ENCODE measurements at regions not wholly inside any gene's neighbourhood (a gene's known extent, or its start where the extent isn't known, plus 50 kb on each side); places are given as distances from the start of the nearest gene placed in this dataset.

DNA sequence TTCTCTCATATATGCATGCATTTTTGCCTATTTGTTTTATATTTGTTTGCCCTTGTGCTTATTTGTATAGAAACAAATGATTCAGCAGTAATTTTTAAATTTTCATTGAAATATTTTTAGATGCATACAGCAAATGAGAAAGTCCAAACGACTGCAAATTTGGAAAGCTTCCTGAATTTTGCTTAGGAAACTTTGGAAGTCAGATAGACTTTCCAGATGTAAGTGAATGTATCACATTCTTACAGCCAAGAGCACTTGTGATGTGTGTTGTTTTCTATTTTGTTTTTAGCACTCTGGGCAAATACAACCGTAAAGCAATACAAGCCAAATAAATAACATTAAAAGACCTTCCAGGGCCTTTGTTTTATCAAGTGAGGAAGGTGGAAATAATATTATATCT lies 680.8 kb upstream of the CDH8 start:
- TF ChIP-seq EP300 (IDR thresholded peaks at IDR 0.05; ENCODE audit: borderline replicate concordance) (no peak), ZBTB7A (IDR thresholded peaks at IDR 0.05; ENCODE audit: low read depth) (no peak), TCF12 (IDR thresholded peaks at IDR 0.05; ENCODE audit: low read depth) (no peak), RAD21 (IDR thresholded peaks at IDR 0.05; ENCODE audit: low read depth) (no peak), TAF1 (IDR thresholded peaks at IDR 0.05; ENCODE audit: low read depth) (no peak), FOXM1 (IDR thresholded peaks at IDR 0.05; ENCODE audit: borderline replicate concordance, low read depth) (no peak), YY1 (IDR thresholded peaks at IDR 0.05; ENCODE audit: low read depth) (no peak), EGR1 (IDR thresholded peaks at IDR 0.05) (no peak), CEBPB (IDR thresholded peaks at IDR 0.05) (no peak), CREB1 (IDR thresholded peaks at IDR 0.05; ENCODE audit: low read depth) (no peak), NFIC (IDR thresholded peaks at IDR 0.05) (no peak), TEAD4 (IDR thresholded peaks at IDR 0.05) (no peak)
- TF ChIP-seq, protein P1, sequence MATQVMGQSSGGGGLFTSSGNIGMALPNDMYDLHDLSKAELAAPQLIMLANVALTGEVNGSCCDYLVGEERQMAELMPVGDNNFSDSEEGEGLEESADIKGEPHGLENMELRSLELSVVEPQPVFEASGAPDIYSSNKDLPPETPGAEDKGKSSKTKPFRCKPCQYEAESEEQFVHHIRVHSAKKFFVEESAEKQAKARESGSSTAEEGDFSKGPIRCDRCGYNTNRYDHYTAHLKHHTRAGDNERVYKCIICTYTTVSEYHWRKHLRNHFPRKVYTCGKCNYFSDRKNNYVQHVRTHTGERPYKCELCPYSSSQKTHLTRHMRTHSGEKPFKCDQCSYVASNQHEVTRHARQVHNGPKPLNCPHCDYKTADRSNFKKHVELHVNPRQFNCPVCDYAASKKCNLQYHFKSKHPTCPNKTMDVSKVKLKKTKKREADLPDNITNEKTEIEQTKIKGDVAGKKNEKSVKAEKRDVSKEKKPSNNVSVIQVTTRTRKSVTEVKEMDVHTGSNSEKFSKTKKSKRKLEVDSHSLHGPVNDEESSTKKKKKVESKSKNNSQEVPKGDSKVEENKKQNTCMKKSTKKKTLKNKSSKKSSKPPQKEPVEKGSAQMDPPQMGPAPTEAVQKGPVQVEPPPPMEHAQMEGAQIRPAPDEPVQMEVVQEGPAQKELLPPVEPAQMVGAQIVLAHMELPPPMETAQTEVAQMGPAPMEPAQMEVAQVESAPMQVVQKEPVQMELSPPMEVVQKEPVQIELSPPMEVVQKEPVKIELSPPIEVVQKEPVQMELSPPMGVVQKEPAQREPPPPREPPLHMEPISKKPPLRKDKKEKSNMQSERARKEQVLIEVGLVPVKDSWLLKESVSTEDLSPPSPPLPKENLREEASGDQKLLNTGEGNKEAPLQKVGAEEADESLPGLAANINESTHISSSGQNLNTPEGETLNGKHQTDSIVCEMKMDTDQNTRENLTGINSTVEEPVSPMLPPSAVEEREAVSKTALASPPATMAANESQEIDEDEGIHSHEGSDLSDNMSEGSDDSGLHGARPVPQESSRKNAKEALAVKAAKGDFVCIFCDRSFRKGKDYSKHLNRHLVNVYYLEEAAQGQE (IDR thresholded peaks at IDR 0.05; ENCODE audit: low read depth): no peak
- TF ChIP-seq, protein P2, sequence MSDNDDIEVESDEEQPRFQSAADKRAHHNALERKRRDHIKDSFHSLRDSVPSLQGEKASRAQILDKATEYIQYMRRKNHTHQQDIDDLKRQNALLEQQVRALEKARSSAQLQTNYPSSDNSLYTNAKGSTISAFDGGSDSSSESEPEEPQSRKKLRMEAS (IDR thresholded peaks at IDR 0.05): no peak
- TF ChIP-seq, protein P3, sequence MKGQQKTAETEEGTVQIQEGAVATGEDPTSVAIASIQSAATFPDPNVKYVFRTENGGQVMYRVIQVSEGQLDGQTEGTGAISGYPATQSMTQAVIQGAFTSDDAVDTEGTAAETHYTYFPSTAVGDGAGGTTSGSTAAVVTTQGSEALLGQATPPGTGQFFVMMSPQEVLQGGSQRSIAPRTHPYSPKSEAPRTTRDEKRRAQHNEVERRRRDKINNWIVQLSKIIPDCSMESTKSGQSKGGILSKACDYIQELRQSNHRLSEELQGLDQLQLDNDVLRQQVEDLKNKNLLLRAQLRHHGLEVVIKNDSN (IDR thresholded peaks at IDR 0.05): no peak

DNA sequence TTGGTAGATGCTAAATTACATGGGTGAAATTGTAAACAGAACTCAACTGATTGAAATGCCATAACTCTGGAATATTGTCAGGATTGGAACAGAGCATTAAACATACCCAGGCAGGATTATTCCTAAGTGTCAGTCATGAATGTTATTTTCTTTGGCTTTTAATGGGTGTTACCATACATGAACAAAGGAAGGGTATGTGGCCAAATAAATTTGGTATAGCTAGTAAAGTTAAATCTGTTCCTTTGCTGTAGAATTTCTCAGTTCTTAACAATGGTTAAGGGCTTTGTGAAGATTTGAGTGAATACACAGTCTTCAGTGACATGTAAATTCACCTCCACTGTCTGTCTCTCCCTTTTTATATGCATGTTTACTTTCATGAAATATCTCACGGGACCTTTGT lies 679.5 kb upstream of the CDH8 start:
- TF ChIP-seq ZBTB7A (IDR thresholded peaks at IDR 0.05; ENCODE audit: low read depth) (no peak), CEBPB (IDR thresholded peaks at IDR 0.05) (no peak), TAF1 (IDR thresholded peaks at IDR 0.05; ENCODE audit: low read depth) (no peak), EP300 (IDR thresholded peaks at IDR 0.05; ENCODE audit: borderline replicate concordance) (no peak), NFIC (IDR thresholded peaks at IDR 0.05) (no peak), RAD21 (IDR thresholded peaks at IDR 0.05; ENCODE audit: low read depth) (no peak), EGR1 (IDR thresholded peaks at IDR 0.05) (no peak)
- TF ChIP-seq, protein P1 (IDR thresholded peaks at IDR 0.05; ENCODE audit: low read depth): no peak

DNA sequence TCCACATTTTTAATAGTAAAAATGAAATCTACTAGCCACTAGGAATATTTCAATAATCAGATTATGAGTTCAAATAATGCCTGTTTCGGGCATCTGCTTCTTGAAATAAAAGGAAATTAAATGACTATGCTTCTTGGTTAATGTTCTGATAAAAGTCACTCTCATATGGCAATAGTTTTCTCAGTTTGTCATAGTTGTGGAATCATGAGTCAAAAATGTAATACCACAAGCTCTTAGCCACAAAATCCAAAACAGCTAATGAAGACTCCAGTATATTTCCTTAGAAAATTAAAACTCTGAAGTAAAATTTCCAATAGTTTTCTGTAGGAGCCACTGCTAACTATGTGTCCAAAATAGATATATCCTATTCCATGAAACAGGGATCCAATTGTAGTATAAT lies 676.3 kb upstream of the CDH8 start:
- no peak for TF ChIP-seq TCF12 (IDR thresholded peaks at IDR 0.05; ENCODE audit: low read depth)
- TF ChIP-seq EGR1 (IDR thresholded peaks at IDR 0.05): no peak
- TF ChIP-seq CEBPB (IDR thresholded peaks at IDR 0.05): no peak
- TF ChIP-seq TEAD4 (IDR thresholded peaks at IDR 0.05): no peak
- TF ChIP-seq, protein P1 (IDR thresholded peaks at IDR 0.05; ENCODE audit: low read depth): no peak
- no peak for TF ChIP-seq RAD21 (IDR thresholded peaks at IDR 0.05; ENCODE audit: low read depth)
- no peak for TF ChIP-seq FOXM1 (IDR thresholded peaks at IDR 0.05; ENCODE audit: borderline replicate concordance, low read depth)
- TF ChIP-seq, protein P2 (IDR thresholded peaks at IDR 0.05): no peak
- no peak for TF ChIP-seq ZBTB7A (IDR thresholded peaks at IDR 0.05; ENCODE audit: low read depth)
- no peak for TF ChIP-seq CREB1 (IDR thresholded peaks at IDR 0.05; ENCODE audit: low read depth)
- TF ChIP-seq YY1 (IDR thresholded peaks at IDR 0.05; ENCODE audit: low read depth): no peak

DNA sequence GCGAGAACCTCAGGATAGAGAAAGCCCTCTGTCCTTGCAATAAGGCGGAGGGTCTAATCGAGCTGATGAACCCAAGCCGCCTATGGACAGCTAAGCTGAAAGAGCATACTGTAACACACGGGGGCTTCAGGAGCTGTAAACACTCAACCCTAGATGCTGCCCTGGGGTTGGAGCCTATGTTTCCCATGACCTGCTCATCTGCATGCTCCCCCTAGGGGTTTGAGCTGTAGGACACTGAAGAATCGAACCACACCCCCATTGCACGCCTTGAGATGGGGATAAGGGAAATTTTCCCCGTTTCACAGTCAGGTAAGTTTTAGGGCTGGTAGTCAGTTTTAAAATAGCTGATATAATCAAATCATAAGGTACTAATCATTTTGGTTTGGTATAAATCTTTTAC lies 675.6 kb upstream of the CDH8 start:
- TF ChIP-seq, protein P2 (IDR thresholded peaks at IDR 0.05): no peak
- TF ChIP-seq YY1 (IDR thresholded peaks at IDR 0.05; ENCODE audit: low read depth): no peak
- no peak for TF ChIP-seq TEAD4 (IDR thresholded peaks at IDR 0.05)
- no peak for TF ChIP-seq CREB1 (IDR thresholded peaks at IDR 0.05; ENCODE audit: low read depth)
- no peak for TF ChIP-seq EGR1 (IDR thresholded peaks at IDR 0.05)
- TF ChIP-seq NFIC (IDR thresholded peaks at IDR 0.05): no peak
- no peak for TF ChIP-seq ZBTB7A (IDR thresholded peaks at IDR 0.05; ENCODE audit: low read depth)
- no peak for TF ChIP-seq RAD21 (IDR thresholded peaks at IDR 0.05; ENCODE audit: low read depth)
- TF ChIP-seq TAF1 (IDR thresholded peaks at IDR 0.05; ENCODE audit: low read depth): no peak
- TF ChIP-seq CEBPB (IDR thresholded peaks at IDR 0.05): no peak
- no peak for TF ChIP-seq EP300 (IDR thresholded peaks at IDR 0.05; ENCODE audit: borderline replicate concordance)

DNA sequence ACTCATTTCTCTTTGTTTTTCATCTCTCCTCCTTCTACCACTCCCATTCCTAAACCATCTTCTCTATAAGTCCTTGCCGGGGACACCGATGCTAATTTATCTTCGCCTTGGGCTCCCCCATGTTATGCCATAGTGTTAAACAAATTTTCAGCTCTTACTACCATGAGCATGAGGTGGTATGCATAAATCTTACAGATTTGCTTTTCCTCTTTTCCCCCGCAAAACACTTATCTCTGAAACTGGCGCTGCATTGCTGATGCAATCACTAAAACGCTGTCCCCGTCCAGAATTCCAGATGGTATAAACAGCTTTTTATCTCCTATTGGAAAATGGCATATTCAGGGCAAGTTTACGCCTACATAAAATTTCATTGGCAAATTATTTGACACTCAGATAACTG lies 673.6 kb upstream of the CDH8 start:
- TF ChIP-seq CEBPB (IDR thresholded peaks at IDR 0.05) (no peak), TAF1 (IDR thresholded peaks at IDR 0.05; ENCODE audit: low read depth) (no peak), TEAD4 (IDR thresholded peaks at IDR 0.05) (no peak), ZBTB7A (IDR thresholded peaks at IDR 0.05; ENCODE audit: low read depth) (no peak), EGR1 (IDR thresholded peaks at IDR 0.05) (no peak), CREB1 (IDR thresholded peaks at IDR 0.05; ENCODE audit: low read depth) (no peak)
- TF ChIP-seq, protein P1 (IDR thresholded peaks at IDR 0.05; ENCODE audit: low read depth): no peak
